ENCODE measurements at regions not wholly inside any gene's neighbourhood (a gene's known extent, or its start where the extent isn't known, plus 50 kb on each side); places are given as distances from the start of the nearest gene placed in this dataset.
"Not testable (repeated sequence)": the region's sequence is repeated elsewhere in the genome, so short reads cannot be mapped to it uniquely, and the experiment has no call there.

DNA sequence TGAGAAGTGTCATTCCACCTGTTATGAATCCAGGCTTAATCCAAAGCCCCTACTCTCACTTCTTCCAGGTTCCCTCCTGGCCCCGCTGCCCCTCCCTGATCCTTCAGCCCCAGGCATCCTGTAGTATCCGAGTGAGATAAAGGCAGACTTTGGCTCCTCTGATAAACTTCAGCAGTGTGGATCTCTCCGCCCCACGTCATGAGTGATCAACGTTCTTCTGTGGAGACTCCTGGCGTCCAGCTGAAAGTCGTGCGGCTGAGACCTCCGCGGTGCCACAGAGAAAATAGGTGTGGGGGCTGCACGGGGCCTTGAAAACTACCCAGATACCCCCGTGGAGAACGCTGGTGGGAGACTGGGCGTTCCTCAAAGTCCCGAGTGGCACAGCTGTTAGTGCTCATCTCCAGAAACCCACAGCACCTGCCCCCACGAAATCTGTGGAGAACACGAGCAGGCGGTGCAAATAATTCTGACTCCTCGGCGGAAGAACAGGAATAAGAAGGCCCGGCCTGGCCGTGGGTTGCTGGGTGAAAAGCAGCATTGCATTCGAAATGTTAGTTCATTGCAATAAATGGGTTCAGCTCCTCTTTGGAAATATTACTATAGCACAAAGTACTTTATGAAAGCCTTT, 180.0 kb upstream of the RGS6 start:
- Histone ChIP-seq H3K4me1 (ENCODE audit: control insufficient read depth, insufficient read depth, low read length) (peaks cover 9% of the 10 kb centered on the region), H3K9ac (ENCODE audit: low read depth, low read length) (peak overlapping the region; percentile 55), H3K27me3 (ENCODE audit: control insufficient read depth, insufficient read depth, low read length) (no peaks in the 10 kb centered on the region), H3K4me3 (ENCODE audit: low read length) (no peak overlapping the region), H3K9me3 (replicated peaks; ENCODE audit: low read length) (peaks cover 7% of the 10 kb centered on the region), H3K4me2 (ENCODE audit: low read length) (no peak overlapping the region), H3K36me3 (ENCODE audit: insufficient read depth, low read length) (no peaks in the 10 kb centered on the region)

DNA sequence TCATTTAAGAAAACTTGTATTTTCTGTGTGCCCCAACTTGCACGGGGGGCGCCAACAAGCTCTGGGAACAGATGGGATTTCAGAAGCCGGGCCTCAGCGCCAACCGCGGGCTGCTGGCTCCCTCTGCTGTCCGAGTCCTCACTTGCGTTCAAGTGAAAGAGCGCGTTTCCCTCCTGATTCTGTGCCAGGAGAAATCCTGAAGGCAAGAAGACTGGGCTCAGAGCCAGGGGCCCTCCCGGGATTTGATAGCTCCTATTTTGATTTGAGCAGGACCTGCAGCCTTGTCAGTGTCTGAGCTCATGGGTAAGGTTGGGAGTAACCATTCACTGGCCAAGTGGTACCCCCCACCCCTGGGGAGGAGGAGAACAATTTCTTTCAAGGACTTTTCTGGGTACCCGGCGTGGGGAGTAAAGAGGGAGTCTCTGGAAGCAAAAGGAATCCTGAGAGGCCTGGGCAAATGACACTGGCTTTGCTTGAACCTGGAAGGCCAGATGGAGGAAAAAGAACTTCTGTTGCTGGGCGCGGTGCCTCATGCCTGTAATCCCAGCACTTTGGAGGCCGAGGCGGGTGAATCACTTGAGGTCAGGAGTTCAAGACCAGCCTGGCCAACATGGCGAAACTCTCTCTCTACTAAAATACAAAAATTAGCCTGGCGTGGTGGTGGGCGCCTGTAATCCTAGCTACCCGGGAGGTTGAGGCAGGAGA, 179.0 kb upstream of the RGS6 start:
- Histone ChIP-seq H3K4me2 (ENCODE audit: low read length) (peak overlapping the region; percentile 75), H3K4me3 (ENCODE audit: low read length) (peak overlapping the region; percentile 50), H3K27me3 (ENCODE audit: control insufficient read depth, insufficient read depth, low read length) (no peaks in the 10 kb centered on the region), H3K4me1 (ENCODE audit: control insufficient read depth, insufficient read depth, low read length) (peaks cover 9% of the 10 kb centered on the region), H3K9ac (ENCODE audit: low read depth, low read length) (peak overlapping the region; percentile 55), H3K36me3 (ENCODE audit: insufficient read depth, low read length) (no peaks in the 10 kb centered on the region), H3K9me3 (replicated peaks; ENCODE audit: low read length) (peaks cover 3% of the 10 kb centered on the region)

DNA sequence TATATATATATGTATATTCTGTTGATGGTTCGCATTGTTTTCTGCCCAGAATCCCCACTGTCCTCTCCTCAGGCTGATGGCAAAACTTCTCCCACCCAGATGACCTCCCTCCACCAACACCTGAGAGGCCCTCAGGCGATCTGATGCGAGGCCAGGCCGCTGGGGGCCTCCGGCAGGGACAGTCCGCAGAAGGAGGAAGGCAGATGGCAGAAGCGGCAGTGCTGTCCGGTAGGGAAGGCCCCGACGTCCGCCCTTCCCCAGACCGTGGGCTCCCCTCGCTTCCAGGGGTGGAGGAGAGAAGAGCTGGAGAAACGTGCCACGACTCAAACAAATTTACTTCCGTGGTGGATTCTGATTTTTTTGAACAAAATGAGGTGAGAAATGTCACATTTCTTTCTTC, 178.3 kb upstream of the RGS6 start:
- no peaks in the 10 kb centered on the region for H3K27me3 ChIP-seq (ENCODE audit: control insufficient read depth, insufficient read depth, low read length)
- no peak overlapping the region for H3K4me2 ChIP-seq (ENCODE audit: low read length)
- H3K9ac ChIP-seq (ENCODE audit: low read depth, low read length), result no peak overlapping the region
- peaks cover 9% of the 10 kb centered on the region for H3K4me1 ChIP-seq (ENCODE audit: control insufficient read depth, insufficient read depth, low read length)
- H3K9me3 ChIP-seq (replicated peaks; ENCODE audit: low read length), result no peaks in the 10 kb centered on the region
- H3K36me3 ChIP-seq (ENCODE audit: insufficient read depth, low read length), result no peaks in the 10 kb centered on the region
- H3K4me3 ChIP-seq (ENCODE audit: low read length), result no peak overlapping the region

DNA sequence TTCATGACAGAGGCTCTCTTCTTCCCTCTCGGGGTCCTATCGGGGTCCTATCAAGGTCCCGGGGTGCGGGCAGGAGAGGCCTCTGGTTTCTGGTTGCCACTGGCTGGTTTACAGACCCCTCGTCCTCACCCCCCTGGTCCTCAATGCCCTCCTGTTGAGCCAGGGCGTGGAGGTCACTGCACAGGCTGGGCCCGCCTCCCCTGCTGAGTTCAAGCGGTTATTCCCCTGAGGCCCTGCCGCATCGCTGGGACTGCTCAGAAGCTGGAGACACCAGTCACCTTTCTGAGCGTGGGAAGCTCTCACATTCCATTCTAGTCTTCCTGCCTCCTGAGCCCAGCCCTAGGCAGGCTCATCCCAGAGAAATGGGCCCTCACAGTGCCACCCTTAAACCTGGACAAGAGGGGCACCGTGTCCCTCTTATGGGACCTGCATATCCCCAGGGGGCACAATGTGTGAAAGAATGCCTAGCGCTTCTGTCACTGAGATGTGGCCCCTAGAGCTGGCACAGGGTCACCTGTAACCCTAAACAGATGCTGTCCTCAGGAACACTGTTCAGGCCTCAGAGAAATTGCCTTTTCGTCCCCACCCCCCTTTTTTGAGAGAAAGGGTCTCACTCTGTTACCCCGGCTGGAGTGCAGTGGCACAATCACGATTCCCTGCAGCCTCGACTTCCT, 177.7 kb upstream of the RGS6 start:
- H3K4me2 ChIP-seq (ENCODE audit: low read length), result no peak overlapping the region
- no peak overlapping the region for H3K4me3 ChIP-seq (ENCODE audit: low read length)
- H3K27me3 ChIP-seq (ENCODE audit: control insufficient read depth, insufficient read depth, low read length), result no peaks in the 10 kb centered on the region
- H3K4me1 ChIP-seq (ENCODE audit: control insufficient read depth, insufficient read depth, low read length), result peaks cover 9% of the 10 kb centered on the region
- H3K9me3 ChIP-seq (replicated peaks; ENCODE audit: low read length), result no peaks in the 10 kb centered on the region
- no peak overlapping the region for H3K9ac ChIP-seq (ENCODE audit: low read depth, low read length)
- no peaks in the 10 kb centered on the region for H3K36me3 ChIP-seq (ENCODE audit: insufficient read depth, low read length)

DNA sequence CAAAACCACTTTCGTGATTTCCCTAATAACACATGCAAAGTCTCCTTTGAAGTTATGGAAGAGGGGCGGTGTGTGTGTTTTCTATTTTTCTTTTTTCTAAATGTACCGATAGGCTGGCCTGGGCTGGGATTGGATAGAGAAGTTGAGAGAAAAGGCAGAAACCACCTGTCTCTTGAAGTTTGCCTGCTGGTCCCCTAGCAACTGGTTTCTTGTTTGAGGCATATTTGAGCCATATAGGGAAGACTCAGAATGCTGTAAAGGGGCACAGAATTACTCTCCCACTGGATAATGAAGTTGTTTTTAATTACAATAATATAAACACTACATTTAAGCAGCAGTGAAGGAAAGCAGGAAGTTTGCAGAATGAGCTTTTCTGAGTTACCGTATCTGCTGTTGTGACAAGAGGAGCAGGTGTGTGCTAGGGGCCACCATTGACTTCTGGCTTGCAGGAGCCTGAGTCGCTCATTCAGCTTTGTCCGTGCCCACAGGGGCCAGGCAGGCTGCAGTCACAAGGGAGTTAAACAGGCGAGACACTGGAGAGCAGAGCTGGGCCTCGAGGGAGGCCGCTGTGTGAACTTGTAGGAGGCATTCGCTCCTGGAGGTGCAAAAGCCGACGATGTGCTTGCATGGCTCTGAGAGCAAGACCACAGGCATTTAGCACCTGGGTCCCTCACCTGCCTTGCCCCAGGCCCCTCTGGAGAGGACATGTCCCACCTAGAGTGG, 173.8 kb upstream of the RGS6 start:
- H3K4me2 ChIP-seq (ENCODE audit: low read length), result no peak overlapping the region
- peaks cover 2% of the 10 kb centered on the region for H3K4me1 ChIP-seq (ENCODE audit: control insufficient read depth, insufficient read depth, low read length)
- no peaks in the 10 kb centered on the region for H3K36me3 ChIP-seq (ENCODE audit: insufficient read depth, low read length)
- no peaks in the 10 kb centered on the region for H3K27me3 ChIP-seq (ENCODE audit: control insufficient read depth, insufficient read depth, low read length)
- no peak overlapping the region for H3K4me3 ChIP-seq (ENCODE audit: low read length)
- H3K9ac ChIP-seq (ENCODE audit: low read depth, low read length), result no peak overlapping the region
- H3K9me3 ChIP-seq (replicated peaks; ENCODE audit: low read length), result no peaks in the 10 kb centered on the region

DNA sequence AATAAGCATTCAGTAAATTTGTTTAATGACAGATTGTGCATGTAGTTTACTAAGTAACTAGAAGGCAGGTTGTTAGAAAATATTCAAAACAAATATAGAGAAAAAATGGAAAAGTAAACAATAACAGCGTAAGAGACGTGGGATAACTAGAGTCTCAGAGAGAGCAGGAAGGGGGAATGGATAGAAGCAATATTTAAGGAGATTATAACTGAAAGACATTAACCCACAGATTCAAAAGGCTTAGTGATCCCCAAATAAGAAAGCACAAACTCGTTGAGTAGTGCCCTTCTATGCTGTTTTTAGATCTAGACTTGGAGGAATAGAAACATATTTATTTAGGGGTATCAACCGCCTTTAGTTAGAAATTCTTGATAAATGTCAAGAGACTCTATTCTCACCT, 169.7 kb upstream of the RGS6 start:
- Histone ChIP-seq H3K9me3 (replicated peaks; ENCODE audit: low read length) (no peaks in the 10 kb centered on the region), H3K9ac (ENCODE audit: low read depth, low read length) (no peak overlapping the region), H3K4me2 (ENCODE audit: low read length) (no peak overlapping the region), H3K36me3 (ENCODE audit: insufficient read depth, low read length) (no peaks in the 10 kb centered on the region), H3K27me3 (ENCODE audit: control insufficient read depth, insufficient read depth, low read length) (no peaks in the 10 kb centered on the region), H3K4me3 (ENCODE audit: low read length) (no peak overlapping the region), H3K4me1 (ENCODE audit: control insufficient read depth, insufficient read depth, low read length) (peaks cover 5% of the 10 kb centered on the region)

DNA sequence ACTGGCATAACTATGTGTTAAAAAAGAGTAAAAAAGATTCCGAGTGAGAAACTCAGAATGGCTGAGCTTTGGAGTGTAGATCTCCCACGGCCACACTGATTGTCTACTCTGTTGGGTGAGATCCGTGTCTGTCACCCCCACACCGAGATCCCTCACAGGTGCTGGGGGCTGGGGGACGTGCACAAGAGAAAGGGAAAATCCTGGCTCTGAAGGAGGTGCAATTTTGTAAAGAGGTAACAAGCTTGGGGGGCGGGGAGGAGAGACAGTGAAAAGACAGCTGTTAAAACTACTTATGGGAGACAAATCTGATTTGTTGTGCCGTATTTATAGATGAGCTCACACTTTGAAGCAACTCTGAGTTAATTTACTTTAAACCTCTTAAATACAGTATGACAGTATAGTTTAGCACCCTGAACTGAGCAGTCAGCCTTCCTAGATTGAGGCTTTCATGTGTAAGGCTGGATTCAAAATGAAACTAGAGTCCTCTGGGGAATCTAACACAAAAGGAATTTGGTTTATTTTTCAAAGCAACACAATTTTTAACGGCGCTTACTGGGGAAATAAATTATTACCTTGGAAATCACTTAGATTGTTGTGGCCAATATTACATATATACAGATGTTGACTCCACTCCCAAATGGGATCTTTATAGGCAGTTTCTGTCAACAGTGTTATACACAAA, 167.4 kb upstream of the RGS6 start:
- H3K4me2 ChIP-seq (ENCODE audit: low read length), result peak overlapping the region; percentile 58
- peaks cover 5% of the 10 kb centered on the region for H3K4me1 ChIP-seq (ENCODE audit: control insufficient read depth, insufficient read depth, low read length)
- peak overlapping the region; percentile 57 for H3K4me3 ChIP-seq (ENCODE audit: low read length)
- no peaks in the 10 kb centered on the region for H3K36me3 ChIP-seq (ENCODE audit: insufficient read depth, low read length)
- H3K9me3 ChIP-seq (replicated peaks; ENCODE audit: low read length), result no peaks in the 10 kb centered on the region
- H3K9ac ChIP-seq (ENCODE audit: low read depth, low read length), result peak overlapping the region; percentile 13
- H3K27me3 ChIP-seq (ENCODE audit: control insufficient read depth, insufficient read depth, low read length), result no peaks in the 10 kb centered on the region

DNA sequence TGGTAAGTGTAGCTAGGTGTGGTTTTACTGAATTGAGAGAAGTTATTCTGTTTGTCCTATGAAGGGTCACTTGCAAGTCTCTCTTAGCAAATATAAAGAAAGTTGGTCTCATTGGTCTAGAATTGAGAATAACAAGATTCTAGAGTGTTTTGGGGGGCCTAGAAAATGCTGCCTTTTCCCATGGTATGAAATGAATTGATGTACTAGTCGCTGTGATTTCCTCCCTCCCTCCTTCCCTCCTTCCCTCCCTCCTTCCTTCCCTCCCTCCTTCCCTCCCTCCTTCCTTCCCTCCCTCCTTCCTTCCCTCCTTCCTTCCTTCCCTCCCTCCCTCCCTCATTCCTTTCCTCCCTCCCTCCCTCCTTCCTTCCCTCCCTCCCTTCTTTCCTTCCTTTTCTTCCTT, 166.7 kb upstream of the RGS6 start:
- Histone ChIP-seq H3K4me3 (ENCODE audit: low read length) (no peak overlapping the region), H3K4me1 (ENCODE audit: control insufficient read depth, insufficient read depth, low read length) (peaks cover 5% of the 10 kb centered on the region), H3K27me3 (ENCODE audit: control insufficient read depth, insufficient read depth, low read length) (no peaks in the 10 kb centered on the region), H3K9me3 (replicated peaks; ENCODE audit: low read length) (no peaks in the 10 kb centered on the region), H3K4me2 (ENCODE audit: low read length) (no peak overlapping the region), H3K36me3 (ENCODE audit: insufficient read depth, low read length) (no peaks in the 10 kb centered on the region), H3K9ac (ENCODE audit: low read depth, low read length) (no peak overlapping the region)

DNA sequence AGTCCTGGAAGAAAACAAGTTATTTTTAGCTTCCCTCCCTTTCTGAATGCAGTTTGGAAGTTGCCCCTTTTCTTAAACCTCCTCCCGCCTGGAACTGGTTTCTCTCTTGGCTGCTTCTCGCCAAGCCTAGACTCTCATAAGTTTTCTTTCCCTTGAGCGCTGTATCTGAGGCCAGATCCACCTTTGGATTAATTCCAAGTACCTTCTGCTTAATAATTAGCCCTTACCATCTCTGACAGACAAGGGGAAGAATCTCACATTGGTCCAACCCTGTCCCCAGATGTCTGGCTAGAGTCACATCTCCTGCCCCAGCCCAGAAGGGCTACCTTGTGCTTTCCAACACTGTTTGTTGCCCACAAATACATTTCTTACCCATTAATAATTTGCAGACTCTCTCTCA, 161.8 kb upstream of the RGS6 start:
- H3K9me3 ChIP-seq (replicated peaks; ENCODE audit: low read length), result no peaks in the 10 kb centered on the region
- no peaks in the 10 kb centered on the region for H3K4me1 ChIP-seq (ENCODE audit: control insufficient read depth, insufficient read depth, low read length)

DNA sequence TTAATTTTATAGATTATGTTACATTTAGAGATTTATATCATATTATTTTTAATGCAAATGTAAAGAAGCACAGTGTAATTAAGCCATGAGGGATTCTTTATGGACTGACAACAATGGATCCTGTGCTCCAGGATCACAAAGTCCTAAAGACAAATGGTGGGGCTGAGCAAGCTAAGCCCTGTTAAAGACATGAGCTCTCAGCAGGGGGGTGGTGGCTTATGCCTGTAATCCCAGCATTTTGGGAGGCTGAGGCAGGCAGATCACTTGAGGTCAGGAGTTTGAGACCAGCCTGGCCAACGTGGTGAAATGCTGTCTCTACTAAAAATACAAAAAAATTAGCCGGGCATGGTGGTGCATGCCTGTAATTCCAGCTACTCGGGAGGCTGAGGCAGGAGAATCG, 160.8 kb upstream of the RGS6 start:
- H3K4me3 ChIP-seq (ENCODE audit: low read length); H3K9me3 ChIP-seq (replicated peaks; ENCODE audit: low read length); H3K4me1 ChIP-seq (ENCODE audit: control insufficient read depth, insufficient read depth, low read length); H3K36me3 ChIP-seq (ENCODE audit: insufficient read depth, low read length); H3K4me2 ChIP-seq (ENCODE audit: low read length); H3K27me3 ChIP-seq (ENCODE audit: control insufficient read depth, insufficient read depth, low read length); H3K9ac ChIP-seq (ENCODE audit: low read depth, low read length): not testable (repeated sequence)

More for the DNA sequence above, 161.8 kb upstream of the RGS6 start:
- Histone ChIP-seq H3K4me2 (ENCODE audit: low read length) (no peak overlapping the region), H3K9ac (ENCODE audit: low read depth, low read length) (no peak overlapping the region), H3K27me3 (ENCODE audit: control insufficient read depth, insufficient read depth, low read length) (peaks cover 7% of the 10 kb centered on the region), H3K4me3 (ENCODE audit: low read length) (no peak overlapping the region), H3K36me3 (ENCODE audit: insufficient read depth, low read length) (no peaks in the 10 kb centered on the region)

DNA sequence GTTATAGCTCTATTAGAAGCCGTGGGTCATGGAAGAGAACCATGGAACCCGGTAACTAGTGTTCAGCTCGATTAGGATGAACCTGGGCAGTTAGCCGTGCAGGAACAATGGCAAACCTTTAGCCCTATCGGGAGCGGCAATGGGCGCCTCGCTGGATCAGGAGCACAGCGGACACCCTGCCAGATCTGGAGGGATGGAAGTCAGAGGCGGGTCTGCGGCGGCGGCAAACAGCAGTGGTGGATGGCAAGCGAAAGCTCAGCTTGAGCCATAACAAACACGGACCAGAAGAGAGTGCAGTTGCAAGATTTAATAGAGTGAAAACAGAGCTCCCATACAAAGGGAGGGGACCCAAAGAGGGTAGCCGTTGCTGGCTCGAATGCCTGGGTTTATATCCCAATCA, 160.2 kb upstream of the RGS6 start:
- H3K4me1 ChIP-seq (ENCODE audit: control insufficient read depth, insufficient read depth, low read length); H3K36me3 ChIP-seq (ENCODE audit: insufficient read depth, low read length); H3K27me3 ChIP-seq (ENCODE audit: control insufficient read depth, insufficient read depth, low read length); H3K4me3 ChIP-seq (ENCODE audit: low read length); H3K4me2 ChIP-seq (ENCODE audit: low read length); H3K9ac ChIP-seq (ENCODE audit: low read depth, low read length); H3K9me3 ChIP-seq (replicated peaks; ENCODE audit: low read length): not testable (repeated sequence)

Measured in skeletal muscle satellite cell (primary cell).